ENCODE measurements at regions not wholly inside any gene's neighbourhood (a gene's known extent, or its start where the extent isn't known, plus 50 kb on each side); places are given as distances from the start of the nearest gene placed in this dataset.
A peak's percentile ranks its signal among the peaks of the same experiment; 100 is the strongest.

- TF ChIP-seq RAD21 (IDR thresholded peaks at IDR 0.05; ENCODE audit: low read depth) = peak; percentile 30
- no peak for TF ChIP-seq TAF1 (IDR thresholded peaks at IDR 0.05; ENCODE audit: low read depth)
- no peak for TF ChIP-seq CREB1 (IDR thresholded peaks at IDR 0.05; ENCODE audit: low read depth)
Observed at GRCh38 chr11:115990004-115990447, 485.8 kb upstream of the CADM1 start.

All from Ishikawa (cell line).